ENCODE measurements at regions not wholly inside any gene's neighbourhood (a gene's known extent, or its start where the extent isn't known, plus 50 kb on each side); places are given as distances from the start of the nearest gene placed in this dataset.

GRCh38 chrX:13099121-13099520, 54.7 kb upstream of the FAM9C start:
- DNase-seq, result no peak

GRCh38 chrX:13096728-13097127, 52.3 kb upstream of the FAM9C start:
- DNase-seq, result no peak

GRCh38 chrX:13094828-13095341, 50.5 kb upstream of the FAM9C start:
- no peak for DNase-seq

- DNase-seq, result no peak
Measured at GRCh38 chrX:13094374-13094773, 50.0 kb upstream of the FAM9C start.

Data from T1000 (cell line).